HG03135 (cell line): ENCODE measurements at regions not wholly inside any gene's neighbourhood (a gene's known extent, or its start where the extent isn't known, plus 50 kb on each side); places are given as distances from the start of the nearest gene placed in this dataset.

Experiments
- ATAC-seq: cut with Tn5 transposase; IDR thresholded peaks from one replicate; pipeline ENCODE4 v1.9.1; 2021; ENCODE audit warnings: mild to moderate bottlenecking, moderate library complexity; ENCODE audit not compliant: unreplicated experiment

DNA sequence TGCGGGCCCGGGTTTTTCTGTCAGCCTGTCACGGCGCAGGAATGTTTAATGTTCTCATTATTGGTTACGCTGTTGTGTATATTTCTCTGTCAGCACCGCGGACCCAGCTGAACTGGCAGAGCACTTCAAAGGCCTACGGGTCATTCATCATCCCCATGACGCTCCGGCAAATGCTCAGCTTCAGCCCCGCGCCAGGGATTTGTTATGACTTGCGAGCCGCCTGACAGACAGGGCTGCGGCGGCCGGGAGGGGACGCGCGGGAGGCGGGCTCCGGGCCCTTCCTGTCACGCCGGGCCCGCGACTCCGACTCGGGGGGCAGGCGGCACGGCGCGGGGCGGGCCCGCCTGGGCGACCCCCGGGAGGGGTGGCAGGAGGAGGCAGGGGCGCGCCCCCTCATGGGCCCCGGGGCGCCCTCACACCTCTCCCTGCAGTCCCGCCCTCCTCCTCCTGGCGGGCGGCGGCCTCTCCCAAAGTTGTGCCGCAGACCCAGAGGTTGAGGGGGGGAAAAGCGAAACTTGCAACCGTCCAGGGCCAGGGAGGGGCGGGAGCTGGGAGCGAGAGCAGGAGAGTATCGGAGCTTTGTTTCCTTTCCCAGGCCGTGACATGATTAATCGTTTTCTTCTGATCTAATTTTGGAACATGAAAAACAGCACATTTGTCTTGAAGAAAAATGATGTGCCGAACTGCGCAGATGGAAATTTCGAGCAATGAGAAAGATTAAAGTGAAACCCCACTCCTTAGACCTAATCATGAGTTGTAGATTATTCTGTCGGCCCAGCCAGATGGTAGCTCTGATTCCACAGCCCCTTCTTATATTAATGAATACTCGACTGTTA lies 59.3 kb upstream of the COMTD1 start:
- ATAC-seq = peak; percentile 67

DNA sequence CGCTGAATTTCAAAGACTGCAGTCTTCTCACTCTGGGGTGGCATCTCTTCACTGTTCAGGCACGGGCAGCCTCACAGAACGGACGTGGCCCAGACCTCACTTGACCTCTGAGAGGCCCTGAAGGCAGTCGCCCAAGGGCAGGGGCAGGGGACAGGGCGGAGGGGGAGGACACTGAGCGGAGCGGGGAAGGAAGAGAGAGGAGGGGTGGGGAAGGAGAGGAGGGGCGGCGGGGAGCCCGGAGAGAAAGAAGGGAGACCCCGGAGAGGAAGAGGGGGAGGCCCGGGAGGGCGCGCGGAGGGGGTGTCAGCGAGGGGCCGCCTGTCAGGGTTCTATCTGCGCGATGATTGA lies 58.7 kb upstream of the COMTD1 start:
- ATAC-seq = no peak

DNA sequence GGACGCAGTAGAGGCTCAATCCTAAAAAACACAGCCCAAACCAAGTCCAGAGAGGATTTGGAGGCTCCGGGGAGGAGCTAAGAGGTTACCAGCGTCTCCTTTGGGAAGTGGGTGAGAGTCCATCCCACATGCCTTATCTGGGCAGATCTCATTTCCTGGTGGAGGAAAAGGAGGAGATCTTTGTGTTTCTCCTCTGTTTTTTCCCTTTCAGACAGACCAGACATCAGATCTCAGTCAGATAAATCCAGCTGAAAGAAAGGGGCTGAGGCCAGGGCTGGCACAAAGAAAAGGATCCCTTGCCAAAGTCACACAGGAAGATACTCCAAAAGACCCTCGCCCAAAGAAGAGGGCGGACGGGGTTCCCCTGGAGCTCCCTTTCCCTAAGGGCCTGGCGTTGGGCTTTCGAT lies 58.3 kb upstream of the COMTD1 start:
- ATAC-seq = no peak

DNA sequence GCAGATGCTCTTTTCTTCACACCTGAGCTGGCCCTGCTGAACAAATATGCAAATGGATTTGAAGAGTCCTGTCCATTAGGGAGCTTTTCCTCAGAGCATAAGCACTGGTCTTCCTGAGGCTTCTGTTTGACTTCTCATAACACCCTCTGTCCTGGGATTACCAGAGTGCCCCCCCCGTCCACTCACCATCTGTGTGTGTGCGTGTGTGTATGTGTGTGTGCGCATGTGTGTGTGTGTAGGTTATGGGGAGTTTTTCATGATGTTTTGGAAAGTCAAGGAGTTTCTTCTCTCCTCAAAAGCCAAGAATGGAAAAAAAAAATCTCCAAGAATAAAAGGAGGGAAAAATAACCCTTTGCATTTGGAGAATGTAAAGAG lies 57.7 kb upstream of the COMTD1 start:
- no peak for ATAC-seq

DNA sequence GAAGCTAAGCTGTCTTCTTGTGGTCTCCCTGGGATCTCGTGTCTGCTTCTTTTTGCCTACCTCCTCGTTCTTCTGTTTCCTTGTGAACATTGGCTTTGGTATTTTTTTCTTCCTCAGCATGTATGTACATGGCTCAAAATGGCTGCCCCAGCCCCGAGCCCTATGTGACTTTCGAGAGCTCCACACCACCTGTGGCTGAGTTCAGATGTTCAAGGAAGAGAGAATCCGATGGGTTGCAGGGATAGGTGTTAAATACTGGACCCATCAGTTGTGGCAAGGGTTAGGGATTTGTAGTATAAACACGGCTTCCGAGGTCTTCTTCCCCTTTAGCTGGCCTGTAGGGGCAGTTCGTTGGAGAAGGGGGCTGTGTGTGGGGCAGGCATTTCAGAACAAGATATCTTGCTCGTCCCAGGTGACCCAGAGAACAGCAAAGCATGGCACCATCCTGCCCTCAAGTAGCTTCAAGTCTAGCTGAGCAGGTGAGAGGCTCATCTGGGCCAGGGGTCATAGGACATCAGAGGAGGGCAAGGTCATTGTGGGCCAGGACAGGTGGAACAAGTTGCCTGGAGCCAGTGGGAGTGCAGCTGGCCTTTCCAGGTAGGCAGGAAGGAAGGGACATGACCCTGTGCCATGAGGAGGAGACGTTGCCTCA lies 57.2 kb upstream of the COMTD1 start:
- no peak for ATAC-seq

DNA sequence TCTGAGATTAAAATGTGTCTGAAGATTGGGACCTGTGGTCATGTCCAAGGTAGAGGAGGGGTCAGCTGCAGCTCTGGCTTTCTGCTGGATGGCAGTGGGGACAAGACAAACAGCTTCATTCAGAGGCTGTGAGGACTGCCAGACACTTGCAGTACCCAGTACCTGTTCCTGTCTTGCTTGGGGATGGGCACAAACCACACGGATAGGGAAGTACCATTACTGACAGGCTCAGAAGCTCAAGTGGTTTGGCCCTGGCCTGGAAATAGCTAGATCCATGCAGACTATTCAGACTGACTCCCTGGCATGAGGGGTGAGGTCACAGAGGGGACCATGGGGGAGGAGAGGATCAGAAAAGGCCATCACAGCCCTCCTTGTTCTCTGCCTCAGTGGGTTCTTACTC lies 56.0 kb upstream of the COMTD1 start:
- no peak for ATAC-seq

DNA sequence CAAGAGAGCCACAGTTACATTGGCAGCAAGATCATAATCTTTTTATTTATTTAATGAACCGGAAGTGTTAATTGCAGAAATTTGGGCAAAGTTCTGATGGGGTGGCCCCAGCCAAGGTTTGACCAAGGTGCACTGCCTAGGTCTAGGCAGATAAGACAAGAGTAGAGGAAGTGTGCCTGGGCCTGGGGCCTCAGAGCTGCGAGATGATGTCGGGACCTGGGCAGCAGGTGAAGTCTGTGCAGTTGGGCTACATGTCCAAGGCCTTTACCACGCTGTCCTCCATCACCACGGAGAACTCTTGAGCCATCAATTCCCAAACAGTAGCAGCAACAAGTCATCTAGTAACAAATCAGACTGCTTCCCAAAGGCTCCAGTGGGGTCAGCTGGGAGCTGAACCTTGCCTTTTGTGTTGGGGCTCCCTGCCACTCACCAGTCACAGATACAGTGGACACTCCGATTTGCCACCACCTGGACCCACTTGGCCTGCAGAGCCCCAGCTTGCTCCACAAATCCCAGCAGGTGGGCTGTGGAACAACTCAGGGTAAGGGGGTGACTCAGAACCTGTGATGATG lies 52.5 kb upstream of the COMTD1 start:
- ATAC-seq = no peak

DNA sequence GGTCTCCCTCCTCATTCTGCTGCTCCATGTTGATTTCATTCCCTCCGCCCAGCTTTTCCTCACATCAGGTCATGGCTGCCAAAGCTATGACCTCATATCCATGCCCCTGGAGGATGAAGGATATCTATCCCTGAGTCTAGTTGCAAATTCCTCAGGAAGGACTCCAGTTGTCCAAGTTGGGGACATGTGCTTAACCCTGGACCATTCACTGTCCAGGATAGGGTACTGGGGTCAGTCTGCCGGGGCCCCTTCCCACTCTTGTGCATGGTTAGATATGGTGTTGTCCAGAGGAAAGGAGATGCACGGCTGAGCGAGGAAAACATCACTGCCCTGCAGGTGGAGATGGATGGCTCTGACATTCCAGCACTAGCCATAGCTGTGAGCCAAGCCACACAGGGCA lies 51.9 kb upstream of the COMTD1 start:
- no peak for ATAC-seq

DNA sequence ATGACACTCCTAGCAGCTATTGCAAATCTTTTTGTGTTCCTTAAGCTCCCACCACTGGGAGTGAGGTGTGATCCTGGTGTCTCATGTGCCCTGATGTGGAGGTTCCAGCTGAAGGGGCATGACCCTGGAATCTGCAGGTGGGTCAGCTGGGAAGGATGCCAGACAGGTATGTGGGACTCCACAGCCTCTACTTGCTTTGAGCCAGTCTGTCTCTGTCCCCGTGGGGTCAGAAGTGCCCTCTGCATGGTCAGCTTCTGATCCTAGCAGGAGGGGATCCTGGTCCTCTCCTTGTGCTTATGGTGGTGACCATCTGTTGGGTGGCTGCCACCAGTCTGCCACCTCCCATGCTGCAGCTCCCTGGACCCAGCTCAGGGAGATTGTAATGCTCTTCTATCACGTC lies 51.1 kb upstream of the COMTD1 start:
- ATAC-seq = no peak
